ENCODE measurements at regions not wholly inside any gene's neighbourhood (a gene's known extent, or its start where the extent isn't known, plus 50 kb on each side); places are given as distances from the start of the nearest gene placed in this dataset.

- DNase-seq (ENCODE audit: low spot score): no peak
- H3K9me3 ChIP-seq (ENCODE audit: control insufficient read depth in 4 of 4, low read length in 3 of 4): peaks cover 2 to 16% (median 11%) of the 10 kb centered on the region in 4 donors
- no peak overlapping the region for H3K4me3 ChIP-seq (ENCODE audit: low read depth in 1 of 3, low read length in 3 of 3)
- H3K27me3 ChIP-seq (ENCODE audit: control insufficient read depth in 4 of 4, insufficient read depth in 4 of 4, low read length in 3 of 4): no peaks in the 10 kb centered on the region
- no peaks in the 10 kb centered on the region for H3K36me3 ChIP-seq (ENCODE audit: control insufficient read depth in 4 of 4, insufficient read depth in 3 of 4, low read depth in 1 of 4, low read length in 3 of 4)
- no peaks in the 10 kb centered on the region for H3K4me1 ChIP-seq (ENCODE audit: control insufficient read depth in 4 of 4, insufficient read depth in 4 of 4, low read length in 3 of 4)
- H3K27ac ChIP-seq (ENCODE audit: low read depth in 1 of 2, low read length in 2 of 2): no peak overlapping the region
- TF ChIP-seq, protein P1, sequence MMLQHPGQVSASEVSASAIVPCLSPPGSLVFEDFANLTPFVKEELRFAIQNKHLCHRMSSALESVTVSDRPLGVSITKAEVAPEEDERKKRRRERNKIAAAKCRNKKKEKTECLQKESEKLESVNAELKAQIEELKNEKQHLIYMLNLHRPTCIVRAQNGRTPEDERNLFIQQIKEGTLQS (IDR thresholded peaks at IDR 0.05): no peak
- no peak for TF ChIP-seq HNF4A (conservative IDR thresholded peaks at IDR 0.05)
- no peak for TF ChIP-seq REST (IDR thresholded peaks at IDR 0.05)
- no peak for TF ChIP-seq TAF1 (conservative IDR thresholded peaks at IDR 0.05)
- TF ChIP-seq RXRA (IDR thresholded peaks at IDR 0.05): no peak
- TF ChIP-seq JUND (IDR thresholded peaks at IDR 0.05): no peak
- TF ChIP-seq YY1 (IDR thresholded peaks at IDR 0.05): no peak
- TF ChIP-seq NR2F2 (IDR thresholded peaks at IDR 0.05): no peak
- TF ChIP-seq SP1 (IDR thresholded peaks at IDR 0.05): no peak
- no peak for TF ChIP-seq FOXA1 (IDR thresholded peaks at IDR 0.05)
- TF ChIP-seq FOXA2 (IDR thresholded peaks at IDR 0.05): no peak
- no peak for TF ChIP-seq GABPA (IDR thresholded peaks at IDR 0.05 in 1 of 2, conservative IDR thresholded peaks at IDR 0.05 in 1 of 2)
- TF ChIP-seq EGR1 (IDR thresholded peaks at IDR 0.05; ENCODE audit: low read depth in 2 of 2): no peak
- TF ChIP-seq RAD21 (IDR thresholded peaks at IDR 0.05): no peak
- TF ChIP-seq, protein P2, sequence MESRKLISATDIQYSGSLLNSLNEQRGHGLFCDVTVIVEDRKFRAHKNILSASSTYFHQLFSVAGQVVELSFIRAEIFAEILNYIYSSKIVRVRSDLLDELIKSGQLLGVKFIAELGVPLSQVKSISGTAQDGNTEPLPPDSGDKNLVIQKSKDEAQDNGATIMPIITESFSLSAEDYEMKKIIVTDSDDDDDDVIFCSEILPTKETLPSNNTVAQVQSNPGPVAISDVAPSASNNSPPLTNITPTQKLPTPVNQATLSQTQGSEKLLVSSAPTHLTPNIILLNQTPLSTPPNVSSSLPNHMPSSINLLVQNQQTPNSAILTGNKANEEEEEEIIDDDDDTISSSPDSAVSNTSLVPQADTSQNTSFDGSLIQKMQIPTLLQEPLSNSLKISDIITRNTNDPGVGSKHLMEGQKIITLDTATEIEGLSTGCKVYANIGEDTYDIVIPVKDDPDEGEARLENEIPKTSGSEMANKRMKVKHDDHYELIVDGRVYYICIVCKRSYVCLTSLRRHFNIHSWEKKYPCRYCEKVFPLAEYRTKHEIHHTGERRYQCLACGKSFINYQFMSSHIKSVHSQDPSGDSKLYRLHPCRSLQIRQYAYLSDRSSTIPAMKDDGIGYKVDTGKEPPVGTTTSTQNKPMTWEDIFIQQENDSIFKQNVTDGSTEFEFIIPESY (IDR thresholded peaks at IDR 0.05): no peak
- no peak for TF ChIP-seq HNF4G (IDR thresholded peaks at IDR 0.05)
- TF ChIP-seq, protein P3, sequence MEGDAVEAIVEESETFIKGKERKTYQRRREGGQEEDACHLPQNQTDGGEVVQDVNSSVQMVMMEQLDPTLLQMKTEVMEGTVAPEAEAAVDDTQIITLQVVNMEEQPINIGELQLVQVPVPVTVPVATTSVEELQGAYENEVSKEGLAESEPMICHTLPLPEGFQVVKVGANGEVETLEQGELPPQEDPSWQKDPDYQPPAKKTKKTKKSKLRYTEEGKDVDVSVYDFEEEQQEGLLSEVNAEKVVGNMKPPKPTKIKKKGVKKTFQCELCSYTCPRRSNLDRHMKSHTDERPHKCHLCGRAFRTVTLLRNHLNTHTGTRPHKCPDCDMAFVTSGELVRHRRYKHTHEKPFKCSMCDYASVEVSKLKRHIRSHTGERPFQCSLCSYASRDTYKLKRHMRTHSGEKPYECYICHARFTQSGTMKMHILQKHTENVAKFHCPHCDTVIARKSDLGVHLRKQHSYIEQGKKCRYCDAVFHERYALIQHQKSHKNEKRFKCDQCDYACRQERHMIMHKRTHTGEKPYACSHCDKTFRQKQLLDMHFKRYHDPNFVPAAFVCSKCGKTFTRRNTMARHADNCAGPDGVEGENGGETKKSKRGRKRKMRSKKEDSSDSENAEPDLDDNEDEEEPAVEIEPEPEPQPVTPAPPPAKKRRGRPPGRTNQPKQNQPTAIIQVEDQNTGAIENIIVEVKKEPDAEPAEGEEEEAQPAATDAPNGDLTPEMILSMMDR (IDR thresholded peaks at IDR 0.05; ENCODE audit: low read depth, low read length, missing input control): no peak
- H3K9ac ChIP-seq (ENCODE audit: low read depth in 1 of 2, low read length in 2 of 2): no peak overlapping the region
- 88% methylated on average over 4 of the region's 4 CpGs for WGBS
These were observed 171.3 kb downstream of the ACTL7B start for GRCh38 chr9:108684288-108685025.
